ENCODE measurements at regions not wholly inside any gene's neighbourhood (a gene's known extent, or its start where the extent isn't known, plus 50 kb on each side); places are given as distances from the start of the nearest gene placed in this dataset.

GRCh38 chr10:2920168-2920567 lies 147.2 kb upstream of the PFKP start:
- TF ChIP-seq, protein P1, sequence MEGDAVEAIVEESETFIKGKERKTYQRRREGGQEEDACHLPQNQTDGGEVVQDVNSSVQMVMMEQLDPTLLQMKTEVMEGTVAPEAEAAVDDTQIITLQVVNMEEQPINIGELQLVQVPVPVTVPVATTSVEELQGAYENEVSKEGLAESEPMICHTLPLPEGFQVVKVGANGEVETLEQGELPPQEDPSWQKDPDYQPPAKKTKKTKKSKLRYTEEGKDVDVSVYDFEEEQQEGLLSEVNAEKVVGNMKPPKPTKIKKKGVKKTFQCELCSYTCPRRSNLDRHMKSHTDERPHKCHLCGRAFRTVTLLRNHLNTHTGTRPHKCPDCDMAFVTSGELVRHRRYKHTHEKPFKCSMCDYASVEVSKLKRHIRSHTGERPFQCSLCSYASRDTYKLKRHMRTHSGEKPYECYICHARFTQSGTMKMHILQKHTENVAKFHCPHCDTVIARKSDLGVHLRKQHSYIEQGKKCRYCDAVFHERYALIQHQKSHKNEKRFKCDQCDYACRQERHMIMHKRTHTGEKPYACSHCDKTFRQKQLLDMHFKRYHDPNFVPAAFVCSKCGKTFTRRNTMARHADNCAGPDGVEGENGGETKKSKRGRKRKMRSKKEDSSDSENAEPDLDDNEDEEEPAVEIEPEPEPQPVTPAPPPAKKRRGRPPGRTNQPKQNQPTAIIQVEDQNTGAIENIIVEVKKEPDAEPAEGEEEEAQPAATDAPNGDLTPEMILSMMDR (IDR thresholded peaks at IDR 0.05): no peak
- no peak for TF ChIP-seq POLR2A (IDR thresholded peaks at IDR 0.05)
